ENCODE measurements at regions not wholly inside any gene's neighbourhood (a gene's known extent, or its start where the extent isn't known, plus 50 kb on each side); places are given as distances from the start of the nearest gene placed in this dataset.
"Not testable (repeated sequence)": the region's sequence is repeated elsewhere in the genome, so short reads cannot be mapped to it uniquely, and the experiment has no call there.

DNA sequence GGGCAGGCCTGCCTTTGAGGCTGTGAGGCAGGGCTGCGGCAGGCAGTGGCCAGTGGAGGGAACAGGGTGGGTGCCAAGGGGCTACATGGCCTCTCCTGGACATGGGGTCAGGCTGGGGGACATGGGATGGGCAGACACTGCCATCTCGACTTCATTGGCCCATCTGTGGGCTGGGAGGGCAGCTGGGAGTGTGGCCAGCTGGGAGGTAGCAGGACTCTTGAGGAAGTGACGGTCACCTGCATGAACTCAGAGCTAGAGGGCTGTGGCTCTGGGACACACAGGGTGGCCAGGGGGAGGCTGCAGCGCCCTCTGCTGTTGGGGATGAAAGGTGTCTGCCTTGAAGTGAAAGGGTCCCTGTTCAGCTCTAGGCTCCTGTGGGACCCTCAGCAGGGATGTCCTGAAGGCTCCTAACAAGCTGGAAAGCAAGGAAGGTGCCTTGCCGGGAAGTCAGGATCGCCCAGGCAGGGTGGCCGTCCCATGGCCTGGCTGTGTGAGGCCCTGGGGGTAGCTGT, 244.0 kb downstream of the ANKRD30B start:
- not testable (repeated sequence) for DNase-seq (ENCODE audit: low spot score)

GRCh38 chr18:14992758-14993157, 244.8 kb downstream of the ANKRD30B start:
- not testable (repeated sequence) for DNase-seq (ENCODE audit: low spot score)

DNA sequence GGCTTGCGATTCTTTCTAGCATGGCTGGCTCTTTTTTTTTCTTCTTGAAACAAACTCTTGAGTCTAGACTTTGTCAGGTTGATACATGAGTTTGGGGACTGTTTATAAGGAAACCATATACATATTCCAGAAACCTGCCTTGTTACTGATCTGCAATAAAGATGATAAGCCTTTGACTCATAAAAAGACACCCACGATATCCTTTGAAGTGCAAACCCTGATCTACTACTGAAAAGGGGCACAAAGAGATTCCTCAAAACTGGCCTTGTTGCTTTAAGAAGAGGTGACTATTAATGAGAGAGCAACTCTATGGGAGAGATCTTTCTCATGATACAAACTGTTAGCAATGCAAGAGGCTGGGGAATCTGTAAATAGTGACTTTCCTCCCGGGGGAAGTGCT, 247.1 kb downstream of the ANKRD30B start:
- not testable (repeated sequence) for DNase-seq (ENCODE audit: low spot score)

GRCh38 chr18:14997357-14997756, 249.4 kb downstream of the ANKRD30B start:
- DNase-seq (ENCODE audit: low spot score): no peak

GRCh38 chr18:14997899-14998298, 249.9 kb downstream of the ANKRD30B start:
- DNase-seq (ENCODE audit: low spot score): not testable (repeated sequence)

GRCh38 chr18:14998360-14999042, 250.5 kb downstream of the ANKRD30B start:
- not testable (repeated sequence) for DNase-seq (ENCODE audit: low spot score)

GRCh38 chr18:14999085-14999975, 251.4 kb downstream of the ANKRD30B start:
- no peak for DNase-seq (ENCODE audit: low spot score)

DNA sequence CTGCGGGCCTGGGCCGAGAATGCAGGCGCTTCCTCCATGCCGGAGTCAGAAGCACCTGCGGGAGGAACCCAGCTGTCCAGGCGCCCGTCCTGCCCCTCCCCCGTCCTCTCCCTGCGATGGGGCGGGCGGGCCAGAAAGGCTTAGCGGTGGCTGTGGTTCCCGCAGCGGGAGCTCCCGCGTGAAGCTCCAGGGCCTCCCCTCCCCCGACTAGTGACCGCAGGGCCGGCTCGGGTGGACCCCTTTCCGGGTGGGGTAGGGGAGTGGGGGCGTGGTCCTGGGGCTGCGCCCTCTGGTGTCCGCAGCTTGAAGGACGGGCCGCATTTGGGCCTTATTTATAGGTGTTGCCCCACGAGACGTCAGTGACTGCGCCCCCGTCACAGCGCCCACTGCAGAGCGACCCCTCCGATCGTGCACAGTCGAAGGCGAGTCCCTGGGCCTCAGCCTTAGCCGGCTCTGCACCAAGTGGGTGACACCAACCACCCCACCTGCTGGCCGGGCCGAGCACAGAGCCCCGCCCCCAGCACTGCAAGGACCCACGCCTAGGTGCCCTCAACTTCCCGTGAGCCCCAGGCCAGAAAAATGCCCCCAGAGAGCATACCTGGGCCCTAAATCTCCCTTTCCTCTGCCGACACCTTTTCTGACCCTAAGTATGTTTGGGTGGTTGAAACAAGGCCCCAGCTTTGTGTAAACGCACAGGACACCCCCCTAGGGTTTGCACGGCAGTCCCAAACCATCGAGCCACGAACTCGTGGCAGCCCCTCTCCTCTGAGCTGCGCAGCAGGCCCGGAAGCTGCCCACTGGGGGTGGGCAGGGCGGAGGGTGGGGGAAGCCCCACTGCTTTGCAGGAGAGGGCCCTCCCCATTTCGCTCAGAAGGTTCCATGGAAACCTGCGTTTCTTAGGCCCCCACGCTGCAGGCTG, 252.4 kb downstream of the ANKRD30B start:
- not testable (repeated sequence) for DNase-seq (ENCODE audit: low spot score)

DNA sequence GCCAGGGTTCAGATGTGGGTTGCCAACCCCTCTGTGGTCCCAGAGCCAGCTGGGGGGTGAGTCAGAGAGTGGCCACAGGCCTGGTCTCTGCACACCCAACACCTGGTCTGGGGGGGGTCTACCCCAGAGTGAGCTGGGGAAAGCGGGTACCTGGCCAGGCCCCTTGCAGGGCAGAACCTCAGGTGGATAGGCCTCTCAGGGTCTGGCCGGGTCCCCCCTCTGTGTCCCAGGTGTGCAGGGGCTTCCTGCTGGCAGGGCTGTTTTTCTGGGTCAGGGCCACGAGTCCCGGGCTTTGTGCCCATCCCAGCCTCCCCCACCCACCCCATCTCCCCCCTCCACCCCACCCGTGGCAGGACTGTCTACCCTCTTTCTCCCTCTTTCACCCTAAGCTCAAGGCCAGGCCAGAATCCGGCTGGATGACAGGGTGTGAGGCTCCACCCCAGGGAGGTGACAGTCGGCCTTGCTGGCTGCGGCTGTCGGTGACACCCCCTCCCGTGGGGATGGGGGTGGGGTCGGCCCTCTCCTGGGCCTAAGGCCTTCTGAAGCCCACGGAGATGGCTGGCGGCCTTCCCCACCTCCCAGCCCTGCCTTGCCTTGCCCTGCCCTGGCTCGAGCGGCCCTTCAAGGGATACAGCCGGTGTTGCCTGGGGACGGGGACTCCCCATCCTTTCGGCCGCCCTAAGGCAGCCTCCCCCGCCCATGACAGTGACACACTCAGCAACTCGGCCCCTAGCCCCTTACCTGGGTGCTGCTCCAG, 253.2 kb downstream of the ANKRD30B start:
- not testable (repeated sequence) for DNase-seq (ENCODE audit: low spot score)

DNA sequence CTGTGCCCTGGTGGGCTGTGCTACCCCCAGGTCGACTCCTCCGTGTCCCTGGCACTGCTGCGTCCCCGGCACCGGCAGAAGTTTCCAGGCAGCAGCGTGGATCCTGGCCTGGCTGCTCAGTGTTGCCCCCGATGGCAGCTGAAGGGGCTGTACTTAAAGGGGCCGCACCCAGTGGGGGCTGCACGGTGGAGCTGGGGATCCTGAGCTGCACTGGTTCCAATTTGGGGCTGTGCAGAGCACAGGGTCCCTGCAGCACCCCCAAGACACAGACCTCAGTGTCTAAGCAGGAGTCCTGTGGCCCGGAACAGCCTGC, 253.8 kb downstream of the ANKRD30B start:
- DNase-seq (ENCODE audit: low spot score): not testable (repeated sequence)

DNA sequence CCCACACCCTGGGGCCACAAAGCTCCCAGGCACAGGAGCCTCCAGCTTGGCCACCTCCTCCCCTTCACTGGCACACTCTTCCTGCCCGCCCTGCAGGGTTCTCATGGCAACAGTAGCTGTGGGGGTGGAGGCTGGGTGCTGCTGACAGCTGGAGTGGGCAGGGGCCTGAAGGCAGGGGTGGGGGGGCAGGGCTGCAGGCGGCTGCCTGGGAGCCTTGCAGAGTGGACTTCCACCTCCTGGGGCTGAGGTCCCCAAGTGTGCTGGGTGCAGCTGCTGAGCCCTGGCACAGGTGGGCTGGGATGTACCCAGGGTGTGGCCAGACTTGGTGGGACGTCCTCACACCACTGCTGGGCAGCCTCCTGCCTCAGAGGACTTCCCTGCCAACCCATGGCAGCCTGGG, 254.8 kb downstream of the ANKRD30B start:
- not testable (repeated sequence) for DNase-seq (ENCODE audit: low spot score)

- DNase-seq (ENCODE audit: low spot score): not testable (repeated sequence)
Observed at GRCh38 chr18:15003231-15003630, 255.3 kb downstream of the ANKRD30B start.

GRCh38 chr18:15003636-15004269, 255.8 kb downstream of the ANKRD30B start:
- DNase-seq (ENCODE audit: low spot score): not testable (repeated sequence)

GRCh38 chr18:15004270-15004973, 256.4 kb downstream of the ANKRD30B start:
- not testable (repeated sequence) for DNase-seq (ENCODE audit: low spot score)

DNA sequence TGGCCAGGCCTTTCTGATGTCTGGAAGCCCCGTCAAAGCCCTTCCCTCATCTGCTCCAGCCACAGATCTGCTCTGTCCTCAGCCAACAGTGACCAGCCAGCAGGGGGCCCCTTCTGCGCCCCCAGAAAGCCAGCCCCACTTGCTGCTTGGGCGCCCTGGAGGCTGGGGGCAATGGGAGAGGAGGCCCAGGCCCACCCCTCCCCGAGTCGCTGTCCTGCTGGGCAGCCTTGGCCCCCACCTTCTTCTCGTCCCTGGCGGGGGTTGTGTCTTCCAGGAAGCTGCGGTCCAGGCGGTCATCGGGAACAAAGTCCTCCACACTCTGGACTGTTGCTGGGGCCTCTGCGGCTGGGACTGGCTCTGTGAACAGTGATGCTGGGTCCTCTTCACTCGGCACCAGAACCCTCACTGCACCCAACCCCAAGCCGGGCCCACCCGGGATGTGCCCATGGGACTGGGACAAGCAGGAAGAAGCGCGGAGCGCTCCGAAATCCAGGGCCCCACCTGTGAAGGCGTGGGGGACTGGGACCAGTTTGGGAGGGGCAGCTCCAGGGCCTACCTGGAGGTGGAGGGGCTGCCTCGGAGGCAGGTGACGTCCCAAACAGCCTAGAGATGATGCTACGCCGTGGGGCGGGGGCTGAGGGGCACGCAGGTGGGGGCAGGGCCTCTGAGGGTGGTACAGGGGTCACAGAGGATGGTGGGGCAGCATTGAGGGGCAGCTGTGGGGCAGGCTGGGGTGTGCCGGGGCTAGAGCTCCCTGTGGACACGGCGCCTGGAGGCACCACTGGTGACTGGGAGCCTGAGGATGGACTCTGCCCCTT, 257.6 kb downstream of the ANKRD30B start:
- no peak for DNase-seq (ENCODE audit: low spot score)

- DNase-seq (ENCODE audit: low spot score): not testable (repeated sequence)
Observed at GRCh38 chr18:15006616-15007015, 258.6 kb downstream of the ANKRD30B start.

- not testable (repeated sequence) for DNase-seq (ENCODE audit: low spot score)
Observed at GRCh38 chr18:15026041-15026440, 278.1 kb downstream of the ANKRD30B start.

GRCh38 chr18:15028037-15028436, 280.1 kb downstream of the ANKRD30B start:
- DNase-seq (ENCODE audit: low spot score): not testable (repeated sequence)

DNA sequence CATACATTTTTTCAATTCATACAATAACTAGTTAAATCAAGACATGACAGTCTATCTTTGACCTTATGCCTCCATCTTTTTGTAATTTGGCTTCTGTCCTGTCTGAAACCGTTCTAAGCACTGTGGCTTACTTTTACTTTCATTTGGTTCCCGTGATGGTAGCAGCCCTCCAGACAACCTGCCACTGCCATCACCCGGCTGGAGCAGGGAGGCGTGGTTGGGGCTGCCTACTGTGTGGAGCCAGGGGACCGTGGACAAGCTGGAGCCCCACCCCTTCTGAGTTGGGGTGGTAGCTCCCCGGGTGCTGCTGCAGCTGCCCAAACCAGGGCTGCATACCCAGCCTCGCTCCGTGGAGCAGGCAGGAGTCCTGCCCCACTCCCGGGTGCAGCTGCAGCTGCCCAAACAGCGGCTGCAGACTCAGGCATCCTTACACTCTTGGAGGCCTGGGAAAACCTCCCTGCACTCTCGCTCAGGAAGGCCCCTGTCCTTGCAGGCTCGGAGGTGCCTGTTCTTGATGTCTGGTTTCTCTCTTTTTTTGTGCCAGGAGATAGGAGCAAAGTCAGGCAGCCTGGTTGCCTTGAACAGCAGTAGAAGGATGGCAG, 312.4 kb downstream of the ANKRD30B start:
- not testable (repeated sequence) for DNase-seq (ENCODE audit: low spot score)

All from SW480 (cell line).